OCI-LY1 (cell line): ENCODE measurements at regions not wholly inside any gene's neighbourhood (a gene's known extent, or its start where the extent isn't known, plus 50 kb on each side); places are given as distances from the start of the nearest gene placed in this dataset.

Experiments used
- CTCF ChIP-seq: fragments of 200-600 bp; sonication (generic), shearing (Covaris generic); IDR thresholded peaks from 2 replicates; pipeline ENCODE4 v1.5.1; 2017; ENCODE audit warnings: mild to moderate bottlenecking, antibody characterized with exemption, low read length, moderate library complexity, mixed read lengths
- EZH2 ChIP-seq: fragments of 200-600 bp; sonication (generic), shearing (Covaris generic); IDR thresholded peaks from 2 replicates; pipeline ENCODE4 v1.8.0; 2017; ENCODE audit warnings: borderline replicate concordance, mixed run types, mild to moderate bottlenecking, antibody characterized with exemption, low read length, moderate library complexity, mixed read lengths

GRCh38 chr4:101701551-101701950, 89.0 kb upstream of the BANK1 start:
- TF ChIP-seq CTCF (no peak), EZH2 (no peak)
